ENCODE measurements at regions not wholly inside any gene's neighbourhood (a gene's known extent, or its start where the extent isn't known, plus 50 kb on each side); places are given as distances from the start of the nearest gene placed in this dataset.

- H3K27me3 ChIP-seq (ENCODE audit: control insufficient read depth in 2 of 2, insufficient read depth in 2 of 2, low read length in 2 of 2): no peaks in the 10 kb centered on the region
- DNase-seq: no peak
- intact Hi-C loops (cut with micrococcal nuclease): no loop called here
- no peaks in the 10 kb centered on the region for H3K36me3 Mint-ChIP-seq
- H2AFZ ChIP-seq (ENCODE audit: insufficient read depth, low read depth, low read length, poor library complexity, severe bottlenecking): no peak overlapping the region
- no peaks in the 10 kb centered on the region for H3K9me3 ChIP-seq (replicated peaks in 1 of 2; ENCODE audit: control insufficient read depth in 1 of 2, insufficient read depth in 1 of 2, low read length in 2 of 2)
- H3K9ac ChIP-seq (ENCODE audit: insufficient read depth, low read length, poor library complexity, severe bottlenecking): no peak overlapping the region
- H3K79me2 ChIP-seq (ENCODE audit: insufficient read depth, low read length): no peaks in the 10 kb centered on the region
- no peak overlapping the region for H3K27ac Mint-ChIP-seq
- no peaks in the 10 kb centered on the region for H4K20me1 ChIP-seq (ENCODE audit: insufficient read depth, low read length)
- no peak overlapping the region for H3K4me3 ChIP-seq (replicated peaks in 1 of 3; ENCODE audit: low read depth in 2 of 3, low read length in 3 of 3)
- H3K36me3 ChIP-seq (replicated peaks in 1 of 2; ENCODE audit: control insufficient read depth in 1 of 2, insufficient read depth in 2 of 2, low read length in 2 of 2): no peaks in the 10 kb centered on the region
- WGBS (ENCODE audit: insufficient coverage): no CpG with 5 or more reads among the region's 2 CpGs
- no peaks in the 10 kb centered on the region for H3K4me1 ChIP-seq (ENCODE audit: control insufficient read depth in 1 of 2, insufficient read depth in 2 of 2, low read length in 2 of 2)
- H3K27ac ChIP-seq (ENCODE audit: low read depth in 1 of 2, low read length in 2 of 2): no peak overlapping the region
- TF ChIP-seq, protein P1, sequence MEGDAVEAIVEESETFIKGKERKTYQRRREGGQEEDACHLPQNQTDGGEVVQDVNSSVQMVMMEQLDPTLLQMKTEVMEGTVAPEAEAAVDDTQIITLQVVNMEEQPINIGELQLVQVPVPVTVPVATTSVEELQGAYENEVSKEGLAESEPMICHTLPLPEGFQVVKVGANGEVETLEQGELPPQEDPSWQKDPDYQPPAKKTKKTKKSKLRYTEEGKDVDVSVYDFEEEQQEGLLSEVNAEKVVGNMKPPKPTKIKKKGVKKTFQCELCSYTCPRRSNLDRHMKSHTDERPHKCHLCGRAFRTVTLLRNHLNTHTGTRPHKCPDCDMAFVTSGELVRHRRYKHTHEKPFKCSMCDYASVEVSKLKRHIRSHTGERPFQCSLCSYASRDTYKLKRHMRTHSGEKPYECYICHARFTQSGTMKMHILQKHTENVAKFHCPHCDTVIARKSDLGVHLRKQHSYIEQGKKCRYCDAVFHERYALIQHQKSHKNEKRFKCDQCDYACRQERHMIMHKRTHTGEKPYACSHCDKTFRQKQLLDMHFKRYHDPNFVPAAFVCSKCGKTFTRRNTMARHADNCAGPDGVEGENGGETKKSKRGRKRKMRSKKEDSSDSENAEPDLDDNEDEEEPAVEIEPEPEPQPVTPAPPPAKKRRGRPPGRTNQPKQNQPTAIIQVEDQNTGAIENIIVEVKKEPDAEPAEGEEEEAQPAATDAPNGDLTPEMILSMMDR (IDR thresholded peaks at IDR 0.05): no peak
- peaks cover 2% of the 10 kb centered on the region for H3K4me1 Mint-ChIP-seq
- H3K4me3 Mint-ChIP-seq: no peak overlapping the region
- H3K27me3 Mint-ChIP-seq (ENCODE audit: low read depth in 3 of 3): peaks cover 0 to 3% (median 2%) of the 10 kb centered on the region in 3 donors
- H3K9me3 Mint-ChIP-seq: peaks cover 0 to 1% (median 0%) of the 10 kb centered on the region in 7 donors
- H3K4me2 ChIP-seq (replicated peaks; ENCODE audit: extremely low read depth, low read length, poor library complexity, severe bottlenecking): no peak overlapping the region
Observed at GRCh38 chr1:98072047-98072446, 151.2 kb upstream of the DPYD start.

GRCh38 chr1:98068016-98068415 lies 147.2 kb upstream of the DPYD start:
- H3K4me3 Mint-ChIP-seq: no peak overlapping the region
- no peaks in the 10 kb centered on the region for H3K4me1 ChIP-seq (ENCODE audit: control insufficient read depth in 1 of 2, insufficient read depth in 2 of 2, low read length in 2 of 2)
- intact Hi-C loops (cut with micrococcal nuclease): no loop called here
- DNase-seq: no peak
- no peaks in the 10 kb centered on the region for H3K36me3 Mint-ChIP-seq
- peaks cover 0 to 3% (median 0%) of the 10 kb centered on the region in 3 donors for H3K27me3 Mint-ChIP-seq (ENCODE audit: low read depth in 3 of 3)
- H3K27ac ChIP-seq (ENCODE audit: low read depth in 1 of 2, low read length in 2 of 2): no peak overlapping the region
- TF ChIP-seq, protein P1 (IDR thresholded peaks at IDR 0.05): no peak
- H3K27me3 ChIP-seq (ENCODE audit: control insufficient read depth in 2 of 2, insufficient read depth in 2 of 2, low read length in 2 of 2): no peaks in the 10 kb centered on the region
- H3K4me2 ChIP-seq (replicated peaks; ENCODE audit: extremely low read depth, low read length, poor library complexity, severe bottlenecking): no peak overlapping the region
- H3K36me3 ChIP-seq (replicated peaks in 1 of 2; ENCODE audit: control insufficient read depth in 1 of 2, insufficient read depth in 2 of 2, low read length in 2 of 2): no peaks in the 10 kb centered on the region
- no peak overlapping the region for H2AFZ ChIP-seq (ENCODE audit: insufficient read depth, low read depth, low read length, poor library complexity, severe bottlenecking)
- H3K4me3 ChIP-seq (replicated peaks in 1 of 3; ENCODE audit: low read depth in 2 of 3, low read length in 3 of 3): no peak overlapping the region
- peaks cover 0 to 1% (median 0%) of the 10 kb centered on the region in 7 donors for H3K9me3 Mint-ChIP-seq
- no peak overlapping the region for H3K9ac ChIP-seq (ENCODE audit: insufficient read depth, low read length, poor library complexity, severe bottlenecking)
- no peaks in the 10 kb centered on the region for H4K20me1 ChIP-seq (ENCODE audit: insufficient read depth, low read length)
- no peaks in the 10 kb centered on the region for H3K4me1 Mint-ChIP-seq
- H3K79me2 ChIP-seq (ENCODE audit: insufficient read depth, low read length): no peaks in the 10 kb centered on the region
- no peaks in the 10 kb centered on the region for H3K9me3 ChIP-seq (replicated peaks in 1 of 2; ENCODE audit: control insufficient read depth in 1 of 2, insufficient read depth in 1 of 2, low read length in 2 of 2)
- no peak overlapping the region for H3K27ac Mint-ChIP-seq
